NB4 (cell line): ENCODE measurements at regions not wholly inside any gene's neighbourhood (a gene's known extent, or its start where the extent isn't known, plus 50 kb on each side); places are given as distances from the start of the nearest gene placed in this dataset.

Experiments used
- CTCF ChIP-seq: IDR thresholded peaks from one replicate; pipeline ENCODE4 v1.5.1; 2012; ENCODE audit warnings: low read depth, low read length
- MAX ChIP-seq: IDR thresholded peaks from 2 replicates; pipeline ENCODE4 v1.6.1; 2011; ENCODE audit warnings: low read depth, low read length
- MYC ChIP-seq: IDR thresholded peaks from 2 replicates; pipeline ENCODE4 v1.6.1; 2011; ENCODE audit warnings: low read depth, low read length
- POLR2A ChIP-seq: IDR thresholded peaks from 2 replicates; pipeline ENCODE4 v1.6.1; 2011; ENCODE audit warnings: mild to moderate bottlenecking; ENCODE audit not compliant: insufficient read length; ENCODE audit errors: extremely low read depth

GRCh38 chr11:95520369-95521132, 269.0 kb downstream of the FAM76B start:
- TF ChIP-seq CTCF (no peak), POLR2A (no peak), MAX (no peak), MYC (no peak)
